ENCODE measurements at regions not wholly inside any gene's neighbourhood (a gene's known extent, or its start where the extent isn't known, plus 50 kb on each side); places are given as distances from the start of the nearest gene placed in this dataset.

DNA sequence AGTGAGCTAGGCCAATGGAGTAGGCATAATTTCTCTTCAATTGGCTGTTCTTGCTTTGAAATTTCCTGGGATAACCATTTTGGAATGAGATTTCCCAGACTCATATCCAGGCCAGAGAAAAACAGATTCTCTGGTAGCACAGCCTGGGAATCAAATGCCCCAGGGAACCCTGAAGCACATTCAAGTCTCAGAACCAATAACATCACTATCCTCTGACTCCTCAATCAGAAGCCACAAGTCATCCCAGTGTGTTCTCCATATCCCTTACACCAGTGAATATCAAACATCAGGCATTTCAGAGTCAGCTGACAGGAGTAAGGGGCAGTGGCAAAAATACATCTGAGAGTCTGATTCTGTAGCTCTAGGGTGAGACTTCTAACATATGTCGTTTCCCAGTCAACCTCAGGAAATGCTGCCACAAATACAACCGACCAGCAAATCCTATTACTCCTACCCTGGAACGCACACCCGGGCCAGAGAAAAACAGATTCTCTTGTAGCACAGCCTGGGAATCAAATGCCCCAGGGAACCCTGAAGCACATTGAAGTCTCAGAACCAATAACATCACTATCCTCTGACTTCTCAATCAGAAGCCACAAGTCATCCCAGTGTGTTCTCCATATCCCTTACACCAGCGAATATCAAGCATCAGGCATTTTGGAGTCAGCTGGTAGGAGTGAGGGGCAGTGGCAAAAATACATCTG lies 537.7 kb upstream of the NMUR2 start:
- Histone ChIP-seq H3K4me3 (ENCODE audit: low read depth, low read length) (no peak overlapping the region), H3K36me3 (ENCODE audit: control insufficient read depth, insufficient read depth, low read length) (no peaks in the 10 kb centered on the region)

DNA sequence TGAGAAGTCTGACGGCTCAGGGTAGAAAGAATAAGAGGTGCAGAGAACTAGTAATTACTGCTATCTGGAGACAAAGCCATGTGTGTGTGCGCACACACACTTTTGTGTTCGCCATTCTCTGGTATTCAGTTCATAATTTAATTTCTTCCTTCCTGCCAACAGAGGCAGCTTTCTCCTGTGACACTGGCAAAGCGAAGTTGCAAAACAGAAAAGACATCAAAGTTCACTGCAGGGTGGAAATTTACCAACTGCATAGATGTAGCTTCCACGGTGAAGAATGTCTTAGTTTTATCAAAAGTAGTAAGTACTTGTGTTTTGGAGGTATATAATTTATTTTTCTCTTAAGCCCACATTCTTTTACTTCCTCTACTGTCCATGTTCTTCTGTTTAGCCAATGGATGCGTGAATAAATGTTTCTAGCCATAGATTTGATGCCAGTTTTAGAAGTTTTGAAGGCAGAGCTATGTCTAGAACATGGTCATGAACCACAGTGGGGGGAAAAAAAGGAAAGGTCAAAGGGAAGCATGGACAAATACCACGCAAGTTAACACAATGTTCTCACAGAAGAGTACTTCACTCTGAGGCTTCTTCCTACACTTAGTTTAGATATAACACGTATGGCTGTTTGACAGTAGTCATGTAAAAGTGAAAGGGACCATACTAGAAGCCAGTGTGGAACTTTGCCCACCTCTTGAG lies 536.5 kb upstream of the GRIA1 start:
- Histone ChIP-seq H3K4me3 (ENCODE audit: low read depth, low read length) (no peak overlapping the region), H3K27ac (ENCODE audit: low read depth, low read length) (no peak overlapping the region)

More for the DNA sequence above, 537.7 kb upstream of the NMUR2 start:
- Histone ChIP-seq H3K4me1 (ENCODE audit: control insufficient read depth, insufficient read depth, low read length) (no peaks in the 10 kb centered on the region), H3K27ac (ENCODE audit: low read depth, low read length) (no peak overlapping the region), H3K9me3 (ENCODE audit: control insufficient read depth, insufficient read depth, low read depth, low read length) (no peaks in the 10 kb centered on the region), H3K27me3 (ENCODE audit: control insufficient read depth, insufficient read depth, low read length) (no peaks in the 10 kb centered on the region), H3K9ac (ENCODE audit: low read length) (no peak overlapping the region)

GRCh38 chr5:152956943-152957613 lies 533.4 kb upstream of the GRIA1 start:
- Histone ChIP-seq H3K36me3 (ENCODE audit: control insufficient read depth, insufficient read depth, low read length) (no peaks in the 10 kb centered on the region), H3K9me3 (ENCODE audit: control insufficient read depth, insufficient read depth, low read depth, low read length) (no peaks in the 10 kb centered on the region), H3K4me1 (ENCODE audit: control insufficient read depth, insufficient read depth, low read length) (no peaks in the 10 kb centered on the region), H3K27me3 (ENCODE audit: control insufficient read depth, insufficient read depth, low read length) (no peaks in the 10 kb centered on the region), H3K4me3 (ENCODE audit: low read depth, low read length) (no peak overlapping the region), H3K9ac (ENCODE audit: low read length) (no peak overlapping the region), H3K27ac (ENCODE audit: low read depth, low read length) (no peak overlapping the region)

More for the DNA sequence above, 536.5 kb upstream of the GRIA1 start:
- Histone ChIP-seq H3K27me3 (ENCODE audit: control insufficient read depth, insufficient read depth, low read length) (no peaks in the 10 kb centered on the region), H3K36me3 (ENCODE audit: control insufficient read depth, insufficient read depth, low read length) (no peaks in the 10 kb centered on the region), H3K4me1 (ENCODE audit: control insufficient read depth, insufficient read depth, low read length) (no peaks in the 10 kb centered on the region), H3K9ac (ENCODE audit: low read length) (no peak overlapping the region), H3K9me3 (ENCODE audit: control insufficient read depth, insufficient read depth, low read depth, low read length) (no peaks in the 10 kb centered on the region)

DNA sequence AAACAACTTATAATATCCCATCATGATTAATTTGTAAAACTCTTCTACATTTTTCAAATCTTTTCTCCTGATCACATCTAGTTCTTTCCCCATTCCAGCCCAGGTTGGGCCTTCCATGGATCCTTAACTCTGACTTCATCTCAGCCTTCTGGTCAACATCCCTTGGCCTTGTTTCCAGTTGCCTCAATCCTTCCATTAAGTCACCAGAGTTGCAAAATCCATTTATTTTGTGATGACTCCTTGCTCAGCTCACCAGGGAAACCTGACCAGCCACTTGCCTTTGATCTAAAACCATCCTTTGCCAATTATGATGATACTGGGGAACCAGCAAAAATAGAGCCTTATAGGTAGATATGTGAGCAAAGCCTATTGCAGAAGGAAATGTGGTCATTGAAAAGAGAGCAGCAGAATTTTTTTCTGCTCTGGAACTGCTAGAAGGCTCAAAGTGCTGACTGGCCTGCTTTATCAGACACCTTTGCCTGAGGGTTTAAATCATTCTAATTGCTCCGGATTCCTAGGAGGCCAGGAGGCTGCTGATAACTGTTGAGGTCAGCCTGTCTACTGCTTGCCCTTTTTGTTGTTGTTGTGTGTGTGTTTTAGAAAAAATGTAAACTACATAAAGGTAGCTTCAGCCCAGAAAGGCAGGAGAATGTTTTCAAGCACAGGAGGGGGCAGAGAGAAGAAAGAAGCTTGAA lies 512.2 kb upstream of the GRIA1 start:
- Histone ChIP-seq H3K27ac (ENCODE audit: low read depth, low read length) (no peak overlapping the region), H3K4me1 (ENCODE audit: control insufficient read depth, insufficient read depth, low read length) (no peaks in the 10 kb centered on the region; the same call in 1 of the 2 replicates), H3K4me3 (ENCODE audit: low read depth, low read length) (no peak overlapping the region), H3K9me3 (ENCODE audit: control insufficient read depth, insufficient read depth, low read depth, low read length) (peaks cover 13% of the 10 kb centered on the region; the same call in 1 of the 2 replicates), H3K9ac (ENCODE audit: low read length) (no peak overlapping the region), H3K36me3 (ENCODE audit: control insufficient read depth, insufficient read depth, low read length) (no peaks in the 10 kb centered on the region), H3K27me3 (ENCODE audit: control insufficient read depth, insufficient read depth, low read length) (no peaks in the 10 kb centered on the region)

DNA sequence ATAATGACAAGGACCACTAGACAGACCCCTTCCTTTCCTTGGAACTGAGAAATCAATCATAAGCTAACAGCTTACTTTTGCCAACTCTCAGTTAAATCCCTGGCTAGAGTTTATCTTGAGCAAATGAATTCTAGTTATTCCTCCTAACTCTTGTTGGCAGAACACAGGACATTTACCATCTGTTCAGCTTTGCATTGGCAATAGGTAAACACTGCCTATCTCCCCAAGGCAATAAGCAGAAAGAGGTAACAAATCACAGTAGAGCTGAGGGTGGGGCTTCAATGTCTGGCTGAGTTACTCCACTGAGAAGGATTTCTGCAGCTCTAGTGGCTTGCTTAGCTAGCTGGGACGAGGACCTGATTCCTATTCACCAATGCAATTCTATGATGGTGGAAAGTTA lies 503.3 kb upstream of the GRIA1 start:
- H3K9me3 ChIP-seq (ENCODE audit: control insufficient read depth, insufficient read depth, low read depth, low read length): no peaks in the 10 kb centered on the region
- H3K9ac ChIP-seq (ENCODE audit: low read length): no peak overlapping the region
- H3K36me3 ChIP-seq (ENCODE audit: control insufficient read depth, insufficient read depth, low read length): no peaks in the 10 kb centered on the region
- no peaks in the 10 kb centered on the region for H3K27me3 ChIP-seq (ENCODE audit: control insufficient read depth, insufficient read depth, low read length)
- no peak overlapping the region for H3K27ac ChIP-seq (ENCODE audit: low read depth, low read length)
- no peak overlapping the region for H3K4me3 ChIP-seq (ENCODE audit: low read depth, low read length)
- no peaks in the 10 kb centered on the region for H3K4me1 ChIP-seq (ENCODE audit: control insufficient read depth, insufficient read depth, low read length)

DNA sequence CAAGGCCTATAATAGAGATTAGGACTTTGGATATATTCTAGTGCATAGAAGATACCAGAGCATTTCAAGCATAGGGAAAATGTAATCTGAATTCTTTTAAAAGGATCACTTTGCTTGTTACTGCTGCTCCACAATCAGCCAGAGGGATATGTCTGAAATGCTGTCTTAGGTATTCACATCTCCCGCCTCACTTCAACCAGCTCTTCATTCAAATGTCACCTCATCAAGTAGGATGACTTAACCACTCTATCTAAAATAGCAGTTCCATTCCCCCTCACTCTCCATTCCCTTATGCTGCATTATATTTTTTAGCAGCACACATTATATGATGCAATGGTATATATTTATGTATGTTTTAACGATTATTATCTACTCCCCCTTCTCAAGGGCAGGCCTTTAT lies 500.3 kb upstream of the GRIA1 start:
- no peaks in the 10 kb centered on the region for H3K9me3 ChIP-seq (ENCODE audit: control insufficient read depth, insufficient read depth, low read depth, low read length)
- no peaks in the 10 kb centered on the region for H3K27me3 ChIP-seq (ENCODE audit: control insufficient read depth, insufficient read depth, low read length)
- H3K36me3 ChIP-seq (ENCODE audit: control insufficient read depth, insufficient read depth, low read length): no peaks in the 10 kb centered on the region
- H3K4me3 ChIP-seq (ENCODE audit: low read depth, low read length): no peak overlapping the region
- H3K27ac ChIP-seq (ENCODE audit: low read depth, low read length): no peak overlapping the region
- H3K9ac ChIP-seq (ENCODE audit: low read length): no peak overlapping the region
- no peaks in the 10 kb centered on the region for H3K4me1 ChIP-seq (ENCODE audit: control insufficient read depth, insufficient read depth, low read length)

DNA sequence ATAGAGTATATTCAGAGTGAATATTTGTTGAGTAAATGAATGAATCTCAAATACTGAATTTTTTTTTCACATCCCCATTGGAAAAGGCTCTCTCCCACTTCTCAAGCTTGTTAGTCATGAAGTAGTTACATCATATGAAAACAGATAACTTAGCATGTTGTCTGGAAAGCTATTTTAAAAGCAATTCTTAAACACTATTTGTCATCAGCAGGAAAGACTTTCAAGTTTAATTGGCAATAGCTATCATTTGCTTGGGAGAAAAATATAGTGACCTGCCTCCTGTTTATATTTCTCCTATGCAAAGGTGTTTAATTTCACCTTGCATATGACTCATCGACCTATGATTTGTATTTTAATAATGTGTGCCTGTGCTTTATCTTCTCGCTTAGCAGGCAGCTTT lies 499.8 kb upstream of the GRIA1 start:
- Histone ChIP-seq H3K27me3 (ENCODE audit: control insufficient read depth, insufficient read depth, low read length) (no peaks in the 10 kb centered on the region), H3K4me1 (ENCODE audit: control insufficient read depth, insufficient read depth, low read length) (no peaks in the 10 kb centered on the region), H3K9ac (ENCODE audit: low read length) (no peak overlapping the region), H3K27ac (ENCODE audit: low read depth, low read length) (no peak overlapping the region), H3K4me3 (ENCODE audit: low read depth, low read length) (no peak overlapping the region), H3K9me3 (ENCODE audit: control insufficient read depth, insufficient read depth, low read depth, low read length) (no peaks in the 10 kb centered on the region), H3K36me3 (ENCODE audit: control insufficient read depth, insufficient read depth, low read length) (no peaks in the 10 kb centered on the region)

DNA sequence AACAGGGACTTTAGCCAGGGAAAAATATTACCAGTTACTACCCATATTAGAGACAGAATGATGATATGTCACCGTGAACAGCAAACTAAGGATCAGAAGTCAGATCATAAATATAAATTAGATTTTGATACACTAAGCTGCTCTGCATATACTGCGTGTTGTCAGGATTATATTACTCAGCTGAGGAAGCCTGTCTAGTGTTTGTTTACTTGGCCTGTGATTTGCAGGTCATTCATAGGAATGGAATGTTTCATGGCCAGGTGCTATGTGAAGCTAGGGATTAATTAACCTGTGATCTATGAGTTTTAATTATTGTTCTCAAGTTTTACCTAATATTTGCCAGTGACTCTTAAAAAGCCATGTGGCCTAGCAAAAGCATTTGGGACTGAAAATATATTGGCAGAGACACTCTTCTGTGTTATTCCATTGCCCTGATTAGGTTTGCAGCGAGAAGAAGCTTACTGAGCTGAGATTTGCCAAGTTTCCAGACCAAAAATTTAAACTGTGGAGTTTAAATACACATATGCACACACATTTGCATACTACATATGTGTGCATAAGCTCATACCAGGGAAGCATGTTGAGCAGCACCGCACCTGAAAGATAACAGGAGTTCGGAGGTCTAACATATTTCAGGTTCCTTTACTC lies 496.3 kb upstream of the GRIA1 start:
- Histone ChIP-seq H3K4me1 (ENCODE audit: control insufficient read depth, insufficient read depth, low read length) (no peaks in the 10 kb centered on the region), H3K4me3 (ENCODE audit: low read depth, low read length) (no peak overlapping the region), H3K9me3 (ENCODE audit: control insufficient read depth, insufficient read depth, low read depth, low read length) (no peaks in the 10 kb centered on the region), H3K9ac (ENCODE audit: low read length) (no peak overlapping the region), H3K27me3 (ENCODE audit: control insufficient read depth, insufficient read depth, low read length) (no peaks in the 10 kb centered on the region), H3K36me3 (ENCODE audit: control insufficient read depth, insufficient read depth, low read length) (no peaks in the 10 kb centered on the region), H3K27ac (ENCODE audit: low read depth, low read length) (no peak overlapping the region)

GRCh38 chr5:152995214-152995725 lies 495.2 kb upstream of the GRIA1 start:
- Histone ChIP-seq H3K9ac (ENCODE audit: low read length) (no peak overlapping the region), H3K27me3 (ENCODE audit: control insufficient read depth, insufficient read depth, low read length) (no peaks in the 10 kb centered on the region), H3K27ac (ENCODE audit: low read depth, low read length) (no peak overlapping the region), H3K36me3 (ENCODE audit: control insufficient read depth, insufficient read depth, low read length) (no peaks in the 10 kb centered on the region), H3K9me3 (ENCODE audit: control insufficient read depth, insufficient read depth, low read depth, low read length) (no peaks in the 10 kb centered on the region), H3K4me3 (ENCODE audit: low read depth, low read length) (no peak overlapping the region), H3K4me1 (ENCODE audit: control insufficient read depth, insufficient read depth, low read length) (no peaks in the 10 kb centered on the region)

DNA sequence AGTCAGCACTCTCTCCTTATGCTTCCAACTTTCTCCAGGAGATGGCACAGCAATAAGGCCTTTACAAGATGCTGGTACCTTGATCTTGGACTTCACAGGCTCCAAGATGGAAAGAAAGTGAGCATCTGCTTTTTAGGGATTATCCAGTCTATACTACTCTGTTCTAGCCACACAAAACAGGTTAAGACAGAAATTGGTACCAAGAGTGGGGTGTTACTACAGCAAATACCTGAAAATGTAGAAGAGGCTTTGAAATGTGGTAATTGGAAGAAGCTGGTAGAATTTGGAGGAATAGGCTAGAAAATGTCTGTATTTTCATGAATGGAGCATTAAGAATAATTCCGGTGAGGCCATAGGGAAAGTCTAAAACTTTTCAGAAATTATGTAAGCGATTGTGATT lies 484.8 kb upstream of the GRIA1 start:
- no peaks in the 10 kb centered on the region for H3K36me3 ChIP-seq (ENCODE audit: control insufficient read depth, insufficient read depth, low read length)
- no peak overlapping the region for H3K4me3 ChIP-seq (ENCODE audit: low read depth, low read length)
- H3K27me3 ChIP-seq (ENCODE audit: control insufficient read depth, insufficient read depth, low read length): no peaks in the 10 kb centered on the region
- H3K9ac ChIP-seq (ENCODE audit: low read length): no peak overlapping the region
- no peaks in the 10 kb centered on the region for H3K4me1 ChIP-seq (ENCODE audit: control insufficient read depth, insufficient read depth, low read length)
- peaks cover 21% of the 10 kb centered on the region for H3K9me3 ChIP-seq (ENCODE audit: control insufficient read depth, insufficient read depth, low read depth, low read length)
- no peak overlapping the region for H3K27ac ChIP-seq (ENCODE audit: low read depth, low read length)

All from HUES6 (cell line).